CD4-positive, alpha-beta T cell treated with Interleukin-6 at 100 ng/mL for 8 hours (primary cell): ENCODE measurements at regions not wholly inside any gene's neighbourhood (a gene's known extent, or its start where the extent isn't known, plus 50 kb on each side); places are given as distances from the start of the nearest gene placed in this dataset.
"Not testable (repeated sequence)": the region's sequence is repeated elsewhere in the genome, so short reads cannot be mapped to it uniquely, and the experiment has no call there.

ENCODE experiments used
- DNase-seq: peaks from one replicate; pipeline ENCODE4 v3.0.0-alpha.2; 2020; ENCODE audit warnings: mixed read lengths, low spot score

DNA sequence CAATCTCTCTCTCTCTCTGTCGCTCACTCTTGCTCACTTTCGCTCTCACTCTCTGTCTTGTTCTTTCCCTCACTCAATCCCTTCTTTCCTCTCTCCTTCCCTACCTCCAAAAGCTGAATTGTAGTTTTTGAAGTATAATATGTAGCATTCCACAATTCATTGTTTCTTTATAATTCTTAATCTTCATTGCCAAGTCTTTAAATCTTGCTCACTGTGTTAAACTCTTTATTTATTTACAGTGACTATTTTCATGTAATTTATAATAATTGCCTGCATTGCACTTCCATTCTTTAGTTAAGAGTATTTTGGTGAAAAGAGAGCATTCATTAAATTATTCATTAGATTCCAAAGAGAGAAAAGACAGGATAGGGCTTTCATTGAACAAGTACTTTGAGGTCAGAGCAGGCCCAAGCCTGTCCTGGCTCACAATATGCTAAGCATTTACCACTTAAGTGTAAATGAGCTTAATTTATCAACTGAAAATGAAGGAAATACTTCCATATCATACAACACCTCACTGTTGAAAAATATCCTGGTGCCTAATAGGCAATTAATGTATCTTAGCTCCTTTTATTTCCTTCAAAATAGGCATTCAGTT, 257.4 kb upstream of the SLITRK1 start:
- no peak for DNase-seq

DNA sequence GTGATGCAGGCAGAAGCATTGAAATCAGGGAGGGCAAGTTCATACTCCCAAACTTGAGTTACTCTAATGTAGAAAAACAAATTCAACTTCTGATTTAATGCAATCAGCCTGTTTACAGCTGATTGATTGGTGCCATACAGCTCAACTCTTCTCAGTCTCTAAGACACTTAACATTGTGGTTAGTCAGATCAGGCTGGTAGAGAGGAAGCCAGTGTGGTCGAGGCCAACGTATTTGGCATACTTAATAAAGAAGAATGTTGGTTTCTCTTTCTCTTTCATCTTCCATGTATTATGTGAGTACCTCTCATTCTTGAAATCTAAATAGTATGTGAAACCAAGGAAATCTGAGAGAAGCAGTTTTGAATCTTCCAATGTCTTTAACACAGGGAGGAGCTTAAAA, 255.0 kb upstream of the SLITRK1 start:
- DNase-seq, result peak; percentile 64

- peak; percentile 8 for DNase-seq
These were observed 254.3 kb upstream of the SLITRK1 start for GRCh38 chr13:84136582-84136981.

DNA sequence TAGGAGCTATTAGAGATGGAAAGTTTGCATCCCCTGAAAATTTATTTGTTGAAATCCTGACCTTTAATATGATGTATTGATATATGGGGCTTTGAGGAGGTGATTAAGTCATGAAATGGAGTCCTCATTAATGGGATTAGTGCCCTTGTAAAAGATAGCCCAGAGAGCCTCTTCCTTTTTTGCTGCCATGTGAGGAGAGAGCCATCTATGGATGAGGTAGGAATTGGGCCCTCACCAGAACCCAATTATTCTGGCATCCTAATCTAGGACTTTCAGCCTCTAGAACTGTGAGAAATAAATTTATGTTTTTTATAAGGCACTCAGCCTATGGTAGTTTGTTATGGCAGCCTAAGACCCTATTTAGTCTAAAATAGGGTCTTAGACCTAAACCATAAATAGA, 250.2 kb upstream of the SLITRK1 start:
- DNase-seq, result no peak

DNA sequence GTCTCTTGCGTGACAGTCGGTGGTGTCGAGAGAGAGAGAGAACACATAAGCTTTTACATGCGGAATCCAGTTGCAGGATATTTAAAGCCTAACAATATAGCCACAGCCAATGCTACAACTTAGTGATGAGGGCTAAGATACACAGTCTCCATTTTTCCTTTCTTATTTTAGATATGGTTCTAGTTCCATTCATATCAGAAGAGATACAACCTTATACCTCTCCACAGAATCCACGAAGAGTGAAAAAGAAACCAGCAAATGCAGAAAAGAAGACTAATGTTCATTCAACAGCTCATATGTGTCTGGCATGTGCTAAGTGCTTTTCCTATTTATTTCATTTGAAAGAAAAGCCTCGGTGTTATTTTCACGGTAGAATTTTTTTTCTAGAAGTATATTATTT, 249.0 kb upstream of the SLITRK1 start:
- DNase-seq, result no peak

GRCh38 chr13:84130495-84131114, 248.3 kb upstream of the SLITRK1 start:
- no peak for DNase-seq

DNA sequence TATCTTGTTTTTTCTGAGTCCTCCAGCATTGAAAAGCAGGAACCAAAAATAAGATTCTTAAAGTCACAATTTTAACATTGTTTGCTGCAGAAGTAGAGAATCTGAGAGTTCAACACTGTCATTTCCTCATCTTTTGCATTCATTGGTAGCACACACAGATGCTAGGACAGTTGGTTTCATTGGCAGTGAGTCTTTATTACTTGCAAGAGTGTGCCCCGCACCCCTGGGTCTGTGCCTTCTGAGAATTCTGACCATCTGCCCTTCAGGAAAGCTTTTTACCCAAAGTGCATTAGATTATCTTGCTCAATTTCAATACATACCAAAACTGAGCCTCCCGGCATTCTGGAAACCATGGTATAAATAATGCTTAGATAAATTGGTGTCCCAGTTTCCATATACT, 247.7 kb upstream of the SLITRK1 start:
- no peak for DNase-seq

DNA sequence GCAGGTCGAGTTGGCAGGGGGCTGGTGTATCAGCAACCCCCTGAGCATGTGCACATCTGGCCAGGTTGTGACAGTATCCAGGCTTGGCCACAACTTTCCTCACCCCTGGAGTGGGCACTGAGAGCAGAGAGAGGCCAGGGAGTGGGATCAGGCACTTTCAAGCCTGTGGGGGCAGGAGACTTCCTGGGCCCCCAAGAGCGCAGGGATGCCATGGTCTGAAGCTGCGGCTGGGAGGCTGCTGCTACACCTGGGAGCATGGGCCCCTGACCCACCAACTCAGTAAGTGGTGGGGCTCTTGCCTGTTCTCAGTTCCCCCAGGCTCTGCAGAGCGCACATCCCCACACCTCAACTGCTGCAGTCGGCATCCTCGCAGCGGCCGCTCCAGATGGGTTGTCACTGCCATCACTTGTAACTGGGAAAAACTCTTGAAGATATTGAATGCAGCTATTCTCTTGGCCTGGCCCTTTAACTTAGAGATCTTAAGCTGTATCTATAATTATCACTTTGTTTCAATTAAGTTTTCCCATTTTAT, 245.4 kb upstream of the SLITRK1 start:
- no peak for DNase-seq

DNA sequence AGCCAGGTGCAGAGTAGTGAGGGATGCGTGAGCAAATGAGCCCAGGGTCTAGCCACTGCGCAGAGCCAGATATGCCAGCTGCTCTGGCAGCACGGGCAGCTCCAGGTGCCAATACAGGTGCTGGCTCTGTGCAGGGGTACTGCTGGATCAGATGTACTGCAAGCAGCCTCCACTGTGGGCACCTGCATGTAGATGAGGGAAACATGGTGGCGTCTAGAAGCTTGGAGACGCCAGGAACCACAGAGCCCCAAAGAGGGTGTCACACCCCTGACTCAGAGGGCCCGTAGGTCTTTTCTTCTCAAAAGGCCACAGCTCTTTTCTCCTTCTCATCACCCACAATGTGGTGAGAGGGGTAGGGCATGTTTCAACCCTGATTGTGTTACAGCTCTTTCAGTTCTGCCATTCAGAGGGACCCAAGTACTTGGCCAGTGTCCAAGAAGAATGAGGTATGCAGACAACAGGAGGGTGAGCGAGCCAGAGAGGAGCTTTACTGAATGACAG, 244.4 kb upstream of the SLITRK1 start:
- no peak for DNase-seq

DNA sequence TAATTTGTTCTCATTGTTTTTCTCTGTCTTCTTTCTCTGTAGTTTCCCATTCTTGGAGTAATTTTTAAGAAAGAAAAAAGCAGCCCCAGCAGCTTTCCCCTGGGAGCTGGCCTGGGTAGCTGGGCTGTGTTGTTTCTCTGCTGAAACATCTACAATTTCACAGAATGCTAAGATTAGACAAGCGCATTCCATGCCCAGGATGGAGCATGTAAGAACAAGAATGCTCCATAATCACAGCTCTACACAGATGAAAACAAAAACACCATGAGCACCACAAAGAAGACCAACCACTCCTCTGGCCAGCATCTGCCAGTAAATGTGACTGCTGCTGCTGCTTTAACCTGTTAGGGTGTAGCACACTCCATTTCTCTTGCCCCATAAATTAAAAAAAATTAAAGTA, 239.2 kb upstream of the SLITRK1 start:
- DNase-seq, result no peak

DNA sequence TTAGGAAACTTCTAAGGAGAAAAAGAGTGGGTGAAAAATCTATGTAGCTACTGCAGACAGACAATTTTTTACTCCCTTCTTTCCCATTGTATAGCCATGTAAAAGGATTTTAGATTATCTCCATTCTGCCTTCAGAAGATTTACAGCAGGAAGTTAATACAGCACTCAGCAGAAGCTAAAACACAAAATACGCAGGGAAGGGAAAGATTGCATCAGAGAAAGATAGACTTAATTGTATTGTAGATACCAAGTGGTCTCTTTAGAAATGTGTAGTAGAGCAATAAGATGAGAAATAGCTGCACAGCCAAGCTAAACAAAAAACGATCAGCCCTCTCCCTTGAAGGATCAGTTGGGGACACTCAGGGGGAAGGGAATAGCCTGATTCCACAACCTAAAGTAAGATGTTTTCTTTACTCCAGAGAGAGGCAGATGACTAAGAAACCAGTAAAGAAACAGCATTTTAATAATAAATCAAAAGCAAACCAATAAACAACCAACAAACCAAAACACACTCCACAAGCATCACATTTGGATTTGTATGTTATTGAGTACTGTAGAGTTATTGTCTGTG, 236.7 kb upstream of the SLITRK1 start:
- DNase-seq, result no peak

DNA sequence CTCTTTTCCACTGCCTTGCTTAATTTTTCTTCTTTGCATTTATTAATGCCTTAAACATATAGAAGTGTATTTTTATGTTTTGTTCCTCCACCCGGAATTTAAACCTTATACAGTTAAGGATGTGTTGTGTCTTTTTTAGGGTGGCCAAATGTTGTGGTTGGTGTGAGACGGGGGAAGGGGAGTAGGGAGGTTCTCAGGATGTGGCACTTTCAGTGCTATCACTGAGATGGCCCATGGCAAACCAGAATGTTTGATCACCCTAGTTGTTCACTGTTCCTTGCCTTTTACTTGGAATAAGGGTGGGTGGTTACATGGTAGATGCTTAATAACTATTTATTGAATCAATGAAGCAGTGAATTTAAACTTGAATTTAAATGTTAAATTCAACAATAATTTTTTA, 216.0 kb upstream of the SLITRK1 start:
- DNase-seq, result no peak

DNA sequence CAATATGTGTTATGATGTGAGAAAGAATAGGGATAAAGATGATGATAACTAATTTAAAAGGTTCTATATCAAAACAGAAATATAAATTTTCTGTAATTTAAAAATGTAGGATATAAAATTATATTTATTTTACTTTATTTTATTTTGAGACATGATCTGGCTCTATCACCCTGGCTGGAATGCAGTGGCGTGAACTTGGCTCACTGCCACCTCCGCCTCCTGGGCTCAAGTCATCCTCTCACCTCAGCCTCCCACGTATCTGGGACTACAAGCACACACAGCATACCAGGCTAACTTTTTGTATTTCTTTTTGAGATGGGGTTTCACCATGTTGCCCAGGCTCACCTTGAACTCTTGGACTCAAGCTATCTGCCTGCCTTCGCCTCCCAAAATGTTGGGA, 214.9 kb upstream of the SLITRK1 start:
- no peak for DNase-seq

GRCh38 chr13:84096216-84096615, 213.9 kb upstream of the SLITRK1 start:
- no peak for DNase-seq

DNA sequence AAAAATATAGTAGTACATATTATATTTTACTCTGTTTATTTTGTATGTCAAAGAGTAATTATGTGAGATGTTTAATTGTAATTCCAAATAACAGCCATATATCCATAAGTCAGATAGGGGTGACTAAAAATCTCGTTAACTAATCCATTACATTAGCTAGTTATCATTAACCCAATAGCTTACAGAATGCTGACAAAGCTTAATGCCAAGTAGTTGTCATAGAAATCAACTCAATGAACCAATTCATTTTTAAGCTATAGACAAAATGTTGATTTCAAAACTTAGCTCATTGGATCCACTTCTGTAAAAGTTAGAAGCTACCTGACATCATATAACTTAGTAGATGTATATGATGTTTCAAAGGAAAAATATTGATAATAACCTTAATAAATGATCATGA, 206.7 kb upstream of the SLITRK1 start:
- DNase-seq, result no peak

DNA sequence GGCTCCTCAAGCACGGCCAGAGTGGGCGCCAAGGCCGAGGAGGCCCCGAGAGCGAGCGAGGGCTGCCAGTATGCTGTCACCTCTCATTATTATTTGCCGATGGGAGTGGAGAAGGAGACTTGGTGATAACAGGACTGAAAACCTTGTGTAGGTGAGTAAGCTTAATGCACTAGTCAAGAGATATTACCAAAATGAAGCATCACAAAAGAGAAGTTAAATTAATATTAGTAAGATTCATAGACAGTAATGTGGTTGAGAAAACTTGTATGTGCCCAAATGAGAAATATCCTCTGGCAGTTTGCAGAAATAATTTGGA, 204.5 kb upstream of the SLITRK1 start:
- no peak for DNase-seq

DNA sequence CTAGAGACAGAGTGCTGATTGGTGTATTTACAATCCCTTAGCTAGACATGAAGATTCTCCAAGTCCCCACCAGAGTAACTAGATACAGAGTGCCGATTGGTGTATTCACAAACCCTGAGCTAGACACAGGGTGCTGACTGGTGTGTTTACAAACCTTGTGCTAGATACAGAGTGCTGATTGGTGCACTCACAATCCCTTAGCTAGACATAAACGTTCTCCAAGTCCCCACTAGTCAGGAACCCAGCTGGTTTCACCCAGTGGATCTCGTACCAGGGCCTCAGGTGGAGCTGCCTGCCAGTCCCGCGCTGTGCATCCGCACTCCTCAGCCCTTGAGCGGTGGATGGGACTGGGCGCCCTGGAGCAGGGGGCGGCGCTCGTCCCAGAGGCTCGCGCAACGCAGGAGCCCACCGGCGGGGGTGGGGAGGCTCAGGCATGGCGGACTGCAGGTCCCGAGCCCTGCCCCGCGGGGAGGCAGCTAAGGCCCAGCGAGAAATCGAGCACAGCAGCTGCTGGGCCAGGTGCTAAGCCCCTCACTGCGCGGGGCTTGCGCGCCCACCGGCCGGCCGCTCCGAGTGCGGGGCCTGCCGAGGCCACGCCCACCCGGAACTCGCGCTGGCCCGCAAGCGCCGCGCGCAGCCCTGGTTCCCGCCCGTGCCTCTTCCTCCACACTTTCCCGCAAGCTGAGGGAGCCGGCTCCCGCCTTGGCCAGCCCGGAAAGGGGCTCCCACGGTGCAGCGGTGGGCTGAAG, 204.0 kb upstream of the SLITRK1 start:
- DNase-seq, result not testable (repeated sequence)

DNA sequence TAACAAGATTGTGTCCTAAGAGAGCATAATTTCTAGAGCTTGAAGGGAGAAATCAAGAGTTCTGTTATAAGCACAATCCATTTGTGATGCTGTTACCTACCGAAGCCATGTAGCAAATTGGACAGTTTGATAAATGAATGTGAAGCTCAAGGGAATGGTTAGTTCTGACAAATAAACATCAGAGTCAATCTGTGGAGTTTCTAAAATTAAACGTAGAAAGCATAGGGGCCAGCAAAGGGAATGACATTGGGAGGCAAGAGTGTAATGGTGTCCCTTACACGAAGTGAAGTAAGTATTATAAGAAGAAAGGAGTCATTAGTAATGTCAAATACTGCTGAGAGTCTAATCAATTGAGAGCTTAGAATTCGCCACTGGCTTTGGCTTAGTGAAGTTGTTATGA, 200.2 kb upstream of the SLITRK1 start:
- DNase-seq, result no peak

DNA sequence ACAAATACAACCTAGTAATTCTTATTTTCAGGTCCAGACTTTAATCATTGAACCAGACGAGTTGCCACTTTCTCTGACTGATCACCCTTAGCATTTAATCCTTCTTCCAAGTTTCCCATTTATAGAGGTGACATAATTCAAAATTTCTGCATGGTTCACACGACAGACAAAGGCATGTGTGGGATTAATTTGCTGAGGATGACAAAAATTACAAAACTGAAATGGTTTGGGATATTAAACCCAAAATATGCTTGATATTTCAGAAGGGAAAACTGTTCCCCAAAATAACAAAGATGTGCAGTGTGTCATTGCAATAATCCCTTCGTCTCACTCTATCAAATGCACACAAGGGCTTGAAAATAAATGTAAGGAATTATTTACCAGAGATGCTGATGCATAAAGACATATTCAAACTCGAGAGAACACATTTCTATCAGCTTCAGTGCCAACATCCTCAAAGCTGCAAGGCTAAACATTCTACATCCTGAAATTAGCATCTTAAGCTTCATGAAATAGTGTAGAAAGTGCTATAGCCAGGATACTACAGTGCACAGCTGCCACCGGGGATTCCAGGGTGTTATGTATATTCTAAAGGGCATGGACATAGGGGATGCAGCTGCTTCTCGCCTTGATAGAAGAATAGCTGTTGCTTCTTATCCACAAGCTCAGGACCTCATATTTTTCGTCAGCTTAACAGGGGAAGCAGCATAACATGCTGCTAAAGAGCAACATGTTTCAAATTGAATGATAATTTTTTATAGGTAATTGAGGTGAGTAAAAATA, 198.7 kb upstream of the SLITRK1 start:
- DNase-seq, result no peak

- DNase-seq, result no peak
These were observed 195.0 kb upstream of the SLITRK1 start for GRCh38 chr13:84077271-84077670.

DNA sequence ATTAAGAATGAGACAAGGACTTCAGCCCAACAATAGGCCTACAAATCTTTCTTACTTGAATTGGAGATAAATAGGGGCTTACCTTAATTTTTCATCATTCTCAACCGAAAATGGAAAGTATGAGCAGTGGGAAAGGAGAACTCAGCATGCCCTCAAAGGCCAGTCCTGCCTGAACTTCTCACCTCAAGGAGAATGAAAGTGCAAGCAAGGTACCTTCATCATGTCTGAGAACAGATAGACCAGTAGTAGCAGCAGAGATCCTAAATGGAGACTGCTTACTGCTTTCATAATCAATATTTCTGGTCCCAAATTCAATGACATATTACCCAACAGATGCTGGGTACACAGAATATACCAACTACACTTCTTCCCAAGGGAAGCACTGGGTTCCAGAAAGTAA, 194.0 kb upstream of the SLITRK1 start:
- no peak for DNase-seq

GRCh38 chr13:84050536-84050935, 168.3 kb upstream of the SLITRK1 start:
- DNase-seq, result no peak
